Hepatocyte (in vitro differentiated cells): ENCODE measurements at regions not wholly inside any gene's neighbourhood (a gene's known extent, or its start where the extent isn't known, plus 50 kb on each side); places are given as distances from the start of the nearest gene placed in this dataset.

Experiments used
- DNase-seq: peaks from one replicate; pipeline ENCODE4 v3.0.0-alpha.2; 2016; ENCODE audit warnings: low spot score
- H2AFZ ChIP-seq: fragments of 200-600 bp; sonication (generic); 2 replicates; pipeline ENCODE4 v1.6.0; 2016; ENCODE audit warnings: antibody characterized with exemption, mild to moderate bottlenecking
- H3K27ac ChIP-seq: fragments of 200-600 bp; sonication (generic); 2 replicates; pipeline ENCODE4 v1.5.1; 2016; ENCODE audit warnings: mild to moderate bottlenecking
- H3K27me3 ChIP-seq: fragments of 200-600 bp; sonication (generic); 2 replicates; pipeline ENCODE4 v1.6.1; 2016
- H3K36me3 ChIP-seq: fragments of 200-600 bp; sonication (generic); replicated peaks from 2 replicates; pipeline ENCODE4 v1.5.1; 2016; ENCODE audit warnings: low read depth; ENCODE audit not compliant: insufficient read depth
- H3K4me1 ChIP-seq: fragments of 200-600 bp; sonication (generic); 2 replicates; pipeline ENCODE4 v1.5.1; 2016; ENCODE audit warnings: mild to moderate bottlenecking, moderate library complexity; ENCODE audit not compliant: insufficient read depth
- H3K4me2 ChIP-seq: fragments of 200-600 bp; sonication (generic); 2 replicates; pipeline ENCODE4 v1.6.0; 2016
- H3K4me3 ChIP-seq: fragments of 200-600 bp; sonication (generic); 2 replicates; pipeline ENCODE4 v1.5.1; 2016; ENCODE audit warnings: mild to moderate bottlenecking
- H3K79me2 ChIP-seq: fragments of 200-600 bp; sonication (generic); 2 replicates; pipeline ENCODE4 v1.6.0; 2017; ENCODE audit warnings: mild to moderate bottlenecking
- H3K9me2 ChIP-seq: fragments of 200-600 bp; sonication (generic); replicated peaks from 2 replicates; pipeline ENCODE4 v1.6.0; 2017; ENCODE audit warnings: mild to moderate bottlenecking; ENCODE audit not compliant: insufficient read depth
- H3K9me3 ChIP-seq: fragments of 200-600 bp; sonication (generic); 2 replicates; pipeline ENCODE4 v1.5.1; 2016; ENCODE audit warnings: low read depth, mild to moderate bottlenecking
- H4K20me1 ChIP-seq: fragments of 200-600 bp; sonication (generic); 2 replicates; pipeline ENCODE4 v1.6.0; 2016; ENCODE audit warnings: mild to moderate bottlenecking; ENCODE audit not compliant: insufficient read depth, poor library complexity, severe bottlenecking
- CTCF ChIP-seq: fragments of 200-600 bp; sonication (generic); IDR thresholded peaks from 2 replicates; pipeline ENCODE4 v1.5.1; 2016; ENCODE audit warnings: antibody characterized with exemption, mild to moderate bottlenecking; ENCODE audit not compliant: poor library complexity
- EZH2 ChIP-seq: fragments of 200-600 bp; sonication (generic); IDR thresholded peaks from 2 replicates; pipeline ENCODE4 v1.6.1; 2016; ENCODE audit warnings: antibody characterized with exemption, mild to moderate bottlenecking, borderline replicate concordance
- EZH2phosphoT487 ChIP-seq: fragments of 200-600 bp; sonication (generic); IDR thresholded peaks from one replicate; pipeline ENCODE4 v1.6.1; 2018; ENCODE audit warnings: antibody characterized with exemption, mild to moderate bottlenecking, low read depth, moderate library complexity; ENCODE audit not compliant: unreplicated experiment, severe bottlenecking
- WGBS: methylation state at CpG from one replicate; pipeline ENCODE4 v1.1.6; 2016; ENCODE audit warnings: low lambda C conversion rate; ENCODE audit errors: missing lambda C conversion rate; 5-methylcytosine and 5-hydroxymethylcytosine counted together

- Histone ChIP-seq H2AFZ (no peak overlapping the region), H3K4me2 (no peak overlapping the region), H3K27me3 (no peaks in the 10 kb centered on the region)
These were observed 164.8 kb upstream of the ATP11B start for GRCh38 chr3:182628531-182628930.

GRCh38 chr3:182629521-182629920, 163.8 kb upstream of the ATP11B start:
- no peak overlapping the region for H3K4me2 ChIP-seq
- WGBS: 36% methylated on average over 1 of the region's 1 CpG
- TF ChIP-seq EZH2phosphoT487: no peak
- TF ChIP-seq CTCF: no peak
- no peak for TF ChIP-seq EZH2

More at GRCh38 chr3:182628531-182628930, 164.8 kb upstream of the ATP11B start:
- Histone ChIP-seq H3K36me3 (no peaks in the 10 kb centered on the region), H3K4me3 (no peak overlapping the region), H3K4me1 (no peaks in the 10 kb centered on the region), H3K79me2 (no peaks in the 10 kb centered on the region), H3K9me2 (no peaks in the 10 kb centered on the region), H4K20me1 (no peaks in the 10 kb centered on the region), H3K27ac (no peak overlapping the region), H3K9me3 (no peaks in the 10 kb centered on the region)
- TF ChIP-seq EZH2phosphoT487 (no peak), CTCF (no peak), EZH2 (no peak)
- WGBS: 96% methylated on average over 2 of the region's 2 CpGs
- no peak for DNase-seq

GRCh38 chr3:182631183-182632076, 161.9 kb upstream of the ATP11B start:
- no peaks in the 10 kb centered on the region for H3K4me1 ChIP-seq
- no peak overlapping the region for H3K4me3 ChIP-seq
- no peaks in the 10 kb centered on the region for H4K20me1 ChIP-seq
- TF ChIP-seq CTCF: no peak
- TF ChIP-seq EZH2: no peak
- no peak for TF ChIP-seq EZH2phosphoT487
- WGBS: 84% methylated on average over 6 of the region's 6 CpGs
- no peak overlapping the region for H2AFZ ChIP-seq
- no peaks in the 10 kb centered on the region for H3K9me3 ChIP-seq
- H3K9me2 ChIP-seq: no peaks in the 10 kb centered on the region
- H3K36me3 ChIP-seq: no peaks in the 10 kb centered on the region
- no peak overlapping the region for H3K4me2 ChIP-seq
- no peak for DNase-seq
- no peaks in the 10 kb centered on the region for H3K79me2 ChIP-seq
- no peak overlapping the region for H3K27ac ChIP-seq
- no peaks in the 10 kb centered on the region for H3K27me3 ChIP-seq

More at GRCh38 chr3:182629521-182629920, 163.8 kb upstream of the ATP11B start:
- no peaks in the 10 kb centered on the region for H4K20me1 ChIP-seq
- no peaks in the 10 kb centered on the region for H3K27me3 ChIP-seq
- H3K4me1 ChIP-seq: no peaks in the 10 kb centered on the region
- H3K79me2 ChIP-seq: no peaks in the 10 kb centered on the region
- DNase-seq: no peak
- no peak overlapping the region for H3K27ac ChIP-seq
- no peaks in the 10 kb centered on the region for H3K9me2 ChIP-seq
- H3K36me3 ChIP-seq: no peaks in the 10 kb centered on the region
- no peak overlapping the region for H3K4me3 ChIP-seq
- no peaks in the 10 kb centered on the region for H3K9me3 ChIP-seq
- H2AFZ ChIP-seq: no peak overlapping the region
